LNCaP clone FGC (cell line): ENCODE measurements at regions not wholly inside any gene's neighbourhood (a gene's known extent, or its start where the extent isn't known, plus 50 kb on each side); places are given as distances from the start of the nearest gene placed in this dataset.
A peak's percentile ranks its signal among the peaks of the same experiment; 100 is the strongest.
"Not testable (repeated sequence)": the region's sequence is repeated elsewhere in the genome, so short reads cannot be mapped to it uniquely, and the experiment has no call there.

Source experiments
- DNase-seq: peaks from one replicate; pipeline ENCODE4 v3.0.0-alpha.2; 2011; ENCODE audit warnings: low read depth
- H3K4me3 ChIP-seq: 2 replicates; pipeline ENCODE4 v1.5.1; 2011; ENCODE audit warnings: mild to moderate bottlenecking, low read depth, low read length, control low read depth
- TF ChIP-seq, protein P1 (sequence below): IDR thresholded peaks from 2 replicates; pipeline ENCODE4 v1.5.1; 2012; ENCODE audit warnings: mild to moderate bottlenecking; ENCODE audit not compliant: control insufficient read depth, insufficient read depth; ENCODE audit errors: extremely low read depth

DNA sequence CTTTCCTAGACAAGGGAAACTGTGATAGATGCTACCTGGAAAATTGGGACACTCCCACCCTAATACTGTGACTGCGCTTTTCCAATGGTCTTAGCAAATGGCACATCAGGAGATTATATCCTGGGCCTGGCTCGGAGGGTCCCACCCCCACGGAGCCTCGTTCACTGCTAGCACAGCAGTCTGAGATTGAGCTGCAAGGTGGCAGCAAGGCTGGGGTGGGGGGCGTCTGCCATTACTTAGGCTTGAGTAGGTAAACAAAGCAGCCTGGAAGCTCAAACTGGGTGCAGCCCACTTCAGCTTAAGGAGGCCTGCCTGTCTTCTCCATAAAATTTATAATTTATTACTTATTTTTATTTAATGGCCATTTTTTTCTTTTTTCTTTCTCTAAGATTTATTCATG lies 802.1 kb upstream of the SLC39A10 start:
- TF ChIP-seq, protein P1, sequence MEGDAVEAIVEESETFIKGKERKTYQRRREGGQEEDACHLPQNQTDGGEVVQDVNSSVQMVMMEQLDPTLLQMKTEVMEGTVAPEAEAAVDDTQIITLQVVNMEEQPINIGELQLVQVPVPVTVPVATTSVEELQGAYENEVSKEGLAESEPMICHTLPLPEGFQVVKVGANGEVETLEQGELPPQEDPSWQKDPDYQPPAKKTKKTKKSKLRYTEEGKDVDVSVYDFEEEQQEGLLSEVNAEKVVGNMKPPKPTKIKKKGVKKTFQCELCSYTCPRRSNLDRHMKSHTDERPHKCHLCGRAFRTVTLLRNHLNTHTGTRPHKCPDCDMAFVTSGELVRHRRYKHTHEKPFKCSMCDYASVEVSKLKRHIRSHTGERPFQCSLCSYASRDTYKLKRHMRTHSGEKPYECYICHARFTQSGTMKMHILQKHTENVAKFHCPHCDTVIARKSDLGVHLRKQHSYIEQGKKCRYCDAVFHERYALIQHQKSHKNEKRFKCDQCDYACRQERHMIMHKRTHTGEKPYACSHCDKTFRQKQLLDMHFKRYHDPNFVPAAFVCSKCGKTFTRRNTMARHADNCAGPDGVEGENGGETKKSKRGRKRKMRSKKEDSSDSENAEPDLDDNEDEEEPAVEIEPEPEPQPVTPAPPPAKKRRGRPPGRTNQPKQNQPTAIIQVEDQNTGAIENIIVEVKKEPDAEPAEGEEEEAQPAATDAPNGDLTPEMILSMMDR, result no peak
- no peak overlapping the region for H3K4me3 ChIP-seq
- DNase-seq, result no peak

DNA sequence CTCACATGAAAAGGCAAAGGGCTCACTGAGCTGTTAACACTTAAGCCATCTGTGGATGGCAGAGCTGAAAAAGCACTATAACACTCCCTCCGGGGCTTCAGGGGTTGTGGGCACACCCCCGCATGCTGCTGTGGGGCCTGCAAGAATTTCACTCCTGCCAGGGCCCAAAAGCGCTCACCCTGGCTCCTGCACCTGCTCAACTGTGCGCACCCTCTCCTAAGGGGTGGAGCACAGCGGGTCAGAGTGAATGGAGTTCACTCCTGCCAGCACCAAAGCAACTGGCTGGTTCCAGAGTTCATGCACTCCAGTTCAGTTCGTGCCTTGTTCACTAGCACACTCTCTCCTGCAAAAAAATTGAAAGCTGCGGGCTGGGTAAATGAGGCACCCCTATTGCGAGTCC lies 814.2 kb upstream of the SLC39A10 start:
- H3K4me3 ChIP-seq, result no peak overlapping the region
- DNase-seq, result no peak
- TF ChIP-seq, protein P1, result no peak

DNA sequence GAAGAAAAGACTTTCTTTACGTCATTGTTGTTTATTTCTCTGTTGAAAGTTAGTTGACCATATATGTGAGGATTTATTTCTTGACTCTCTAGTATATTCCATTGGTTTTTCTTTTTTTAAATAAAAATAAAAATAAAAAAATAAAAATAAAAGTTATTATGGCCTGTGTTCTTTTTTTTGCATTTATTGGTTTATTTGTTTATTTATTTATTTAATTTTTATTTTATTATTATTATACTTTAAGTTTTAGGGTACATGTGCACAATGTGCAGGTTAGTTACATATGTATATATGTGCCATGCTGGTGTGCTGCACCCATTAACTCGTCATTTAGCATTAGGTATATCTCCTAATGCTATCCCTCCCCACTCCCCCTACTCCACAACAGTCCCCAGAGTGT lies 822.7 kb upstream of the SLC39A10 start:
- not testable (repeated sequence) for DNase-seq, H3K4me3 ChIP-seq

DNA sequence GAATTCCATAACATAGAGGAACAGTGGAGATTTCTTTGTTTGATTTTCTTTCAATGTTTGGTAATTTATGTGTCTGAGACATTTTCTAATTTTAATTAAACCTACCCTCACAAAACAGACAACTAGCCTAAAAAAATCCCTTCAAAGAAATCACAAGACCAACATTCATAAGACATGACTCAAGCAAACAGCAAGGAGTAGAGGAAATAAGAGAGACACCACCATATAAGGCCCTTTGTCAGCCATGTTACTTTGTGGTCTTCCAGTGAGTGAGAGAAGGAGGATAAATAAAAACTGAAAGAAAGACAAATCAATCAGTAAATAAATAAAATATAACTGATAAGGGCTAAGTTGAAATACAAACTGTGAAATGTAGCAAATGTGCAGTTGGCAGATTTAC lies 830.8 kb upstream of the SLC39A10 start:
- no peak overlapping the region for H3K4me3 ChIP-seq
- TF ChIP-seq, protein P1, result no peak
- DNase-seq, result no peak

DNA sequence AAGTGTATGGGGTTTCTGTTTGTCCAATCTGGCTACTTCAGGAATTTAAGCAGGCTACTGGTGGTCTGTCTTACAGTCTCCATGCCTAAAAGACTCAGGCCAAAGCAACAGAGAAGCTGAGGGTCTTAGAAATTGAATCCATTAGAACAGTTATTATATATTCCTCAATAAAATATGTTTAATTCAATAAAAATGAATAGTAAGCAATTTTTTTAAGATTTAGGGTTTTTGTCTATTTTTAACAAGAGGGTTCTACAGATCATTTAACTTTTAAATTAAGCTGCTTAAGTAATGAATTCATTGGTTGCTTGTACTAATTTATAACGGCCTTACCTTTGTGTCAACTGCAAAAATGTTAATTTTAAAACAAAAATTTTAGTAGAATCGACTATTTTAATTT lies 832.6 kb upstream of the SLC39A10 start:
- TF ChIP-seq, protein P1, result no peak
- DNase-seq, result no peak
- H3K4me3 ChIP-seq, result no peak overlapping the region

DNA sequence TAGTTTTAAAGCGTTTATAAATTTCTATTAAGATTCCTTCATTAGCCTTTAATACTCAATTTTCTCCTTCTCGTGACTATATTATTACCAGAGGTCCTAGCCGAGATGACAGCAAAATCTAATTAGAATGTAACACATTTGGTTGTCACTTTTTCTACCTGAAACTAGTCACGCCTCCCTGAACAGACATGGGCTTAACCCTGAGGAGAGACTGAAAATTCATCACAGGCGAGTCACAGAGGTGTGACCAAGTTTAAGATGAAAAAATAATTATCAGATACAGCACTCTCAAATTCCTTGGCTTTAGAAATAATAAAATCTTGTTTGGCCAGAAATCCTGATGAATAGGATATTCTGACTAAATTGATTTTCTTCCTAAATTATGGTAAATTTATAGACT lies 834.4 kb upstream of the SLC39A10 start:
- TF ChIP-seq, protein P1, result no peak
- DNase-seq, result no peak
- H3K4me3 ChIP-seq, result no peak overlapping the region

DNA sequence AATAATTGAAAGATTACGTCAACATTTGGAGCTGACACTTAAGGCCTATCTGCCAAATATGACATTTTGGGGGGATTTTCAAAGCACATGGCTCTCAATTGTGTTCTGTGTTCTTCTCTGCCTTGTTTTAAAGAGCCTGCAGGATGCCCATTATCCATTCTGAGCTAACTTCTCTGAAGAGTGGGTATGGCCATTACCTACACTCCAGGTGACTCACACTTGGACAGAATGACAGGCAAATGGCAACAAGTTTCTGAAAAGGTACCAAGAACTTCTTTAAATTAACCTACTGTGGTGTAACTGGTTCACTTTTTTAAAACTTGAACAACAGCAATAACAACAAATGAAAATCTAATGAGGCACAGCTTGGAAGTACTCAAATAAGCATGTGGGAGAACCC lies 834.9 kb upstream of the SLC39A10 start:
- H3K4me3 ChIP-seq, result no peak overlapping the region
- TF ChIP-seq, protein P1, result no peak
- DNase-seq, result no peak

DNA sequence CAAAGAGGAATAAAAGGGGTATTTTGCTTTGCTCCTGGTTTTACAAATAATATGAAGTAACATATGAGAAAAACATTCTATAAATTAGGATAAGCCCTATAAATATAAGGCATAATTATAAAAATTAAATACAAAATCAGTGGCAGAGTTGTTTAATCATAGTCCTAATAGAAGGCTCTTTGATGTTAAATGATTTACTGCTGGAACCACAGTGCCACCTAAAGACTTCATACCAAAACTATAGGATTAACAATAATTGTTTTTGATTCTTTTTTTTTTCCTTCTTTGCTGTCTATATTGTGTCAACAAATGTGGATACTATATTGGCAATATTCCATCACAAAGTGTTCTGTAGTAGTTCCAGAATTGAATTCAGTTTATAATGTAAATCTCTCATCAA lies 837.7 kb upstream of the SLC39A10 start:
- TF ChIP-seq, protein P1, result peak; percentile 36; the same call in 1 of the 2 replicates
- DNase-seq, result peak; percentile 7
- H3K4me3 ChIP-seq, result no peak overlapping the region
